Esophagus squamous epithelium (tissue), 5 donors: ENCODE measurements at regions not wholly inside any gene's neighbourhood (a gene's known extent, or its start where the extent isn't known, plus 50 kb on each side); places are given as distances from the start of the nearest gene placed in this dataset.

Experiments used
- DNase-seq: peaks from one replicate; lab custom pipeline; 2025; lab: John Stamatoyannopoulos, UW
- H3K27ac ChIP-seq, 4 donors: fragments of 200-600 bp; sonication (generic); one replicate each; pipeline ENCODE4 v1.5.1; 2016 to 2019; ENCODE audit warnings: mild to moderate bottlenecking in 1 of 4
- H3K27me3 ChIP-seq, 4 donors: fragments of 200-600 bp; sonication (generic); 1 replicate in 3 of 4; 2 replicates in 1 of 4; pipeline versions ENCODE4 v1.5.1 to v1.6.0; 2017 to 2021; ENCODE audit warnings: antibody characterized with exemption in 1 of 4
- H3K36me3 ChIP-seq, 3 donors: fragments of 200-600 bp; sonication (generic); one replicate each; pipeline ENCODE4 v1.5.1; 2016 to 2019
- H3K4me1 ChIP-seq, 3 donors: fragments of 200-600 bp; sonication (generic); one replicate each; pipeline ENCODE4 v1.5.1; 2017 to 2019
- H3K4me3 ChIP-seq, 4 donors: fragments of 200-600 bp; sonication (generic); 1 replicate in 3 of 4; 2 replicates in 1 of 4; pipeline ENCODE4 v1.5.1; 2016 to 2019; ENCODE audit warnings: mild to moderate bottlenecking in 2 of 4, moderate library complexity in 1 of 4
- H3K9me3 ChIP-seq, 3 donors: fragments of 200-600 bp; sonication (generic); one replicate each; pipeline ENCODE4 v1.5.1; 2016 to 2019
- CTCF ChIP-seq, 6 experiments: fragments of 450-650 bp in 4 of 6; fragments of 200-600 bp in 2 of 6; sonication (generic) in 2 of 6; IDR thresholded peaks; one replicate each; pipeline ENCODE4 v1.5.1; 2016 to 2019; ENCODE audit warnings: antibody characterized with exemption in 6 of 6, mild to moderate bottlenecking in 4 of 6, moderate library complexity in 4 of 6
- POLR2A ChIP-seq, 4 donors: fragments of 450-650 bp; IDR thresholded peaks; one replicate each; pipeline ENCODE4 v1.6.1; 2017; ENCODE audit warnings: antibody characterized with exemption in 4 of 4, mild to moderate bottlenecking in 4 of 4, moderate library complexity in 3 of 4
- WGBS, 2 donors: methylation state at CpG; one replicate each; pipeline ENCODE4 v1.1.5; 2018; 5-methylcytosine and 5-hydroxymethylcytosine counted together
- intact Hi-C: fragments of 100-400 bp; cut with DNase I; formaldehyde crosslinking; loops from one replicate; pipeline ENCODE4 v1.15.0; 2022
- donor health status: DM: yes; HTN: yes; CAD: no.

- 80% methylated on average over 1 to 2 of the region's 10 CpGs for WGBS, 2 donors
- no peak for DNase-seq
- TF ChIP-seq POLR2A (IDR thresholded peaks at IDR 0.05) (no peak), CTCF (IDR thresholded peaks at IDR 0.05) (no peak)
- intact Hi-C loops: no loop called here
- Histone ChIP-seq H3K27ac (no peak overlapping the region), H3K9me3 (no peaks in the 10 kb centered on the region), H3K36me3 (no peaks in the 10 kb centered on the region), H3K27me3 (no peaks in the 10 kb centered on the region), H3K4me3 (no peak overlapping the region), H3K4me1 (no peaks in the 10 kb centered on the region)
Measured at GRCh38 chr5:3301306-3301705, 294.3 kb upstream of the IRX1 start.

GRCh38 chr5:3300726-3301125, 294.9 kb upstream of the IRX1 start:
- Histone ChIP-seq H3K4me3 (no peak overlapping the region), H3K36me3 (no peaks in the 10 kb centered on the region), H3K27me3 (no peaks in the 10 kb centered on the region), H3K4me1 (no peaks in the 10 kb centered on the region), H3K9me3 (no peaks in the 10 kb centered on the region), H3K27ac (no peak overlapping the region)
- 56 to 80% methylated on average over 13 of the region's 13 CpGs for WGBS, 2 donors
- TF ChIP-seq POLR2A (IDR thresholded peaks at IDR 0.05) (no peak), CTCF (IDR thresholded peaks at IDR 0.05) (no peak)
- no peak for DNase-seq
- intact Hi-C loops: no loop called here

GRCh38 chr5:3299441-3299840, 296.2 kb upstream of the IRX1 start:
- DNase-seq: no peak
- WGBS, 2 donors: 83 to 92% methylated on average over 5 of the region's 7 CpGs
- intact Hi-C loops: no loop called here
- Histone ChIP-seq H3K36me3 (no peaks in the 10 kb centered on the region), H3K27ac (no peak overlapping the region), H3K4me3 (no peak overlapping the region), H3K4me1 (no peaks in the 10 kb centered on the region), H3K9me3 (no peaks in the 10 kb centered on the region), H3K27me3 (no peaks in the 10 kb centered on the region)
- no peak for TF ChIP-seq CTCF (IDR thresholded peaks at IDR 0.05)

GRCh38 chr5:3297853-3298252, 297.8 kb upstream of the IRX1 start:
- H3K4me3 ChIP-seq: no peak overlapping the region
- 71 to 79% methylated on average over 3 of the region's 3 CpGs for WGBS, 2 donors
- no peaks in the 10 kb centered on the region for H3K4me1 ChIP-seq
- TF ChIP-seq CTCF (IDR thresholded peaks at IDR 0.05): no peak
- no peak for TF ChIP-seq POLR2A (IDR thresholded peaks at IDR 0.05)
- no peak overlapping the region for H3K27ac ChIP-seq
- no peak for DNase-seq
- H3K9me3 ChIP-seq: no peaks in the 10 kb centered on the region
- H3K27me3 ChIP-seq: no peaks in the 10 kb centered on the region
- intact Hi-C loops: no loop called here
- H3K36me3 ChIP-seq: no peaks in the 10 kb centered on the region

- no peaks in the 10 kb centered on the region for H3K4me1 ChIP-seq
- no peak overlapping the region for H3K4me3 ChIP-seq
- no peak for TF ChIP-seq CTCF (IDR thresholded peaks at IDR 0.05)
- no peak for TF ChIP-seq POLR2A (IDR thresholded peaks at IDR 0.05)
- H3K9me3 ChIP-seq: no peaks in the 10 kb centered on the region
- no peaks in the 10 kb centered on the region for H3K36me3 ChIP-seq
- DNase-seq: no peak
- WGBS, 2 donors: 90 to 91% methylated on average over 18 of the region's 18 CpGs
- intact Hi-C loops: no loop called here
- no peaks in the 10 kb centered on the region for H3K27me3 ChIP-seq
- no peak overlapping the region for H3K27ac ChIP-seq
Measured at GRCh38 chr5:3288325-3288724, 307.3 kb upstream of the IRX1 start.
